ENCODE measurements at regions not wholly inside any gene's neighbourhood (a gene's known extent, or its start where the extent isn't known, plus 50 kb on each side); places are given as distances from the start of the nearest gene placed in this dataset.
"Not testable (repeated sequence)": the region's sequence is repeated elsewhere in the genome, so short reads cannot be mapped to it uniquely, and the experiment has no call there.

DNA sequence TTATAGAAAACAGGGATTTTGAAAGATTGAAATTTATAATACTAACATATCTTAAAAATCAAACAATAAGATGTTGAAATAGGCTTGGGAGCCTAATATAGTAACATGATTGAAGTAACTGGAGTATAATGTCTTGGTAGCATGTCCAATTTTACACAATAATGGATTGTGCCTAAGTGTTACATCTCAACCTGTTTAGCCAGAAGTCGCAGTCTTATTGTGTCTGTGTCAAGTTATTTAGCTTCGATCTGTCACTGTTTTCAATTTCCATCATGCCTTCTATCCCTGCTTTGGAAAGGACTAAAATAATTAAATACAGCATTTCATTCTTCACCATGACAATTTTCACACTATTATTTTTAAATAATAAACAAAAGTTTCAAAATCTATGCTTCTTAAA is 1352.2 kb downstream of the SI start:
- TF ChIP-seq, protein P1, sequence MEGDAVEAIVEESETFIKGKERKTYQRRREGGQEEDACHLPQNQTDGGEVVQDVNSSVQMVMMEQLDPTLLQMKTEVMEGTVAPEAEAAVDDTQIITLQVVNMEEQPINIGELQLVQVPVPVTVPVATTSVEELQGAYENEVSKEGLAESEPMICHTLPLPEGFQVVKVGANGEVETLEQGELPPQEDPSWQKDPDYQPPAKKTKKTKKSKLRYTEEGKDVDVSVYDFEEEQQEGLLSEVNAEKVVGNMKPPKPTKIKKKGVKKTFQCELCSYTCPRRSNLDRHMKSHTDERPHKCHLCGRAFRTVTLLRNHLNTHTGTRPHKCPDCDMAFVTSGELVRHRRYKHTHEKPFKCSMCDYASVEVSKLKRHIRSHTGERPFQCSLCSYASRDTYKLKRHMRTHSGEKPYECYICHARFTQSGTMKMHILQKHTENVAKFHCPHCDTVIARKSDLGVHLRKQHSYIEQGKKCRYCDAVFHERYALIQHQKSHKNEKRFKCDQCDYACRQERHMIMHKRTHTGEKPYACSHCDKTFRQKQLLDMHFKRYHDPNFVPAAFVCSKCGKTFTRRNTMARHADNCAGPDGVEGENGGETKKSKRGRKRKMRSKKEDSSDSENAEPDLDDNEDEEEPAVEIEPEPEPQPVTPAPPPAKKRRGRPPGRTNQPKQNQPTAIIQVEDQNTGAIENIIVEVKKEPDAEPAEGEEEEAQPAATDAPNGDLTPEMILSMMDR (IDR thresholded peaks at IDR 0.05; ENCODE audit: borderline replicate concordance, control extremely low read depth, extremely low read depth, insufficient read depth, missing control alignments), result no peak
- no peak for DNase-seq (ENCODE audit: low spot score)
- in situ Hi-C loops (cut with MboI; ENCODE audit: low sequenced_read_pairs, unreplicated experiment), result no loop called here

GRCh38 chr3:163722405-163722804 is 1355.9 kb downstream of the SI start:
- in situ Hi-C loops (cut with MboI; ENCODE audit: low sequenced_read_pairs, unreplicated experiment), result no loop called here
- TF ChIP-seq, protein P1 (IDR thresholded peaks at IDR 0.05; ENCODE audit: borderline replicate concordance, control extremely low read depth, extremely low read depth, insufficient read depth, missing control alignments), result no peak
- no peak for DNase-seq (ENCODE audit: low spot score)

DNA sequence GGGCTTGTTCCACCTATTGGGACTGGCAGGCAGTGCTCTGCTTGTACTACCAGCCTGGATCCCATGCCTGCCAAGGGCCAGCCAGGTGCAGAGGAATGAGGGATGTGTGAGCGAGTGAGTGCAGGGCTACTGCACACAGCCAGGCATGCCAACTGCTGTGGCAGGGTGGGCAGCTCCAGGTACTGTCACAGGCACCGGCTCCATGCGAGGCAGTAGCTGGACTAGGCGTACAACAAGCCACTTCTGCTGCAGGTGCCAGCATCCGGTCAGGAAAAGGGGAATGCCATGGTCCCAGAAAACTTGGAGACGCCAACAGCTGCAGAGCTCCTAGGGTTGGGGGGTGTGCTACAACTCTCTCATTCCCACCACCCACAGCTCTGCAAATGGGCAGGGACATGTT is 1356.7 kb downstream of the SI start:
- in situ Hi-C loops (cut with MboI; ENCODE audit: low sequenced_read_pairs, unreplicated experiment), result no loop called here
- TF ChIP-seq, protein P1 (IDR thresholded peaks at IDR 0.05; ENCODE audit: borderline replicate concordance, control extremely low read depth, extremely low read depth, insufficient read depth, missing control alignments), result no peak
- no peak for DNase-seq (ENCODE audit: low spot score)

DNA sequence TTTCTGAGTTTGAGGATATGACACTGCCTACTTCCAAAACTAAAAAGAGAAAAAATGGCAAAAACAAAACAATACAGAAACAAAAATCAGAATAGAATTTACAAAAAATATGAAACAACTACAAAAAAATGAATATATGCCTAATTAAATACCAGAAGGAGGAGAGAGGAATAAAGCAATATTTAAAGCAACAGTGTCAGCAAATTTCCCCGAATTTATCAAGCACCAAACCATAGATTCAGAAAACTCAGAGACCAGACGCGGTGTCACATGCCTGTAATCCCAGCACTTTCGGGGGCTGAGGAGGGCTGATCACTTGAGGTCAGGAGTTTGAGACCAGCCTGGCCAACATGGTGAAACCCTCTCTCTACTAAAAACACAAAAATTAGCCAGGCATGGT is 1360.9 kb downstream of the SI start:
- TF ChIP-seq, protein P1 (IDR thresholded peaks at IDR 0.05; ENCODE audit: borderline replicate concordance, control extremely low read depth, extremely low read depth, insufficient read depth, missing control alignments), result no peak
- DNase-seq (ENCODE audit: low spot score), result no peak
- in situ Hi-C loops (cut with MboI; ENCODE audit: low sequenced_read_pairs, unreplicated experiment), result no loop called here

DNA sequence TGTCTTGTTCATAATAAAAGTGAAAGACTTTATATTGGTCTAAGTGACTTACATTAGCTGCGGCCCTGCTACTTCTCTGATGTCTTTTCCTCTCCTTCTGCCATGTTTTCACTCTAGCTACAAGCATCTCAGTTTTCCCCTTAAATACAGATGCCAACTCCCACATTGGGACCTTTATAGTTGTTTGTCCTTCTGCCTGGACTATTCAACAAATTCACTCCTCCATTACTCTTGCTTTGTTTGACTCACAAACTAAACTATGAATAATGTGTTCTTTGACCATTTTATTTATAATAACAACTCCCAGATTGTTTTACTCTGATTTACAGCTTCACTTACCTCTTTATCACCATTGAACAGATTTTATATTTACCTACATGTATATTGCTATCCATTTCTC is 1369.9 kb downstream of the SI start:
- in situ Hi-C loops (cut with MboI; ENCODE audit: low sequenced_read_pairs, unreplicated experiment), result no loop called here
- TF ChIP-seq, protein P1 (IDR thresholded peaks at IDR 0.05; ENCODE audit: borderline replicate concordance, control extremely low read depth, extremely low read depth, insufficient read depth, missing control alignments), result no peak
- DNase-seq (ENCODE audit: low spot score), result no peak

- TF ChIP-seq, protein P1 (IDR thresholded peaks at IDR 0.05; ENCODE audit: borderline replicate concordance, control extremely low read depth, extremely low read depth, insufficient read depth, missing control alignments), result no peak
- no peak for DNase-seq (ENCODE audit: low spot score)
- in situ Hi-C loops (cut with MboI; ENCODE audit: low sequenced_read_pairs, unreplicated experiment), result no loop called here
These were observed 1370.6 kb downstream of the SI start for GRCh38 chr3:163707659-163708058.

- in situ Hi-C loops (cut with MboI; ENCODE audit: low sequenced_read_pairs, unreplicated experiment); DNase-seq (ENCODE audit: low spot score): not testable (repeated sequence)
These were observed 1380.1 kb downstream of the SI start for GRCh38 chr3:163698221-163698620.
